BJ (cell line): ENCODE measurements at regions not wholly inside any gene's neighbourhood (a gene's known extent, or its start where the extent isn't known, plus 50 kb on each side); places are given as distances from the start of the nearest gene placed in this dataset.

ENCODE experiments used
- CTCF ChIA-PET: fragments of 350-600 bp; formaldehyde crosslinking; extraction: SDS; loops from one replicate; lab custom pipeline; 2021; ENCODE audit warnings: antibody characterized with exemption, inconsistent platforms; lab: Yijun Ruan, JAX
- POLR2A ChIA-PET: fragments of 300-600 bp; sonication (Branson Sonifier 250); formaldehyde crosslinking; extraction: SDS; loops from one replicate; lab custom pipeline; 2021; ENCODE audit warnings: antibody characterized with exemption; lab: Charles Lee
- DNase-seq: peaks from one replicate; pipeline ENCODE4 v3.0.0-alpha.2; 2011; ENCODE audit warnings: low read depth
- H3K27me3 ChIP-seq: 2 replicates; pipeline ENCODE4 v1.6.0; 2011; ENCODE audit warnings: low read length; ENCODE audit not compliant: control insufficient read depth, insufficient read depth
- H3K36me3 ChIP-seq: 2 replicates; pipeline ENCODE4 v1.5.1; 2011; ENCODE audit warnings: low read length; ENCODE audit not compliant: control insufficient read depth, insufficient read depth
- H3K4me3 ChIP-seq: 2 replicates; pipeline ENCODE4 v1.5.1; 2011; ENCODE audit warnings: low read depth, mild to moderate bottlenecking, control low read depth, low read length
- TF ChIP-seq, protein P1 (sequence below): IDR thresholded peaks from 2 replicates; pipeline ENCODE4 v1.5.1; 2011; ENCODE audit warnings: low read depth, mild to moderate bottlenecking, control low read depth, inconsistent platforms, low read length, moderate library complexity; ENCODE audit not compliant: insufficient read depth

DNA sequence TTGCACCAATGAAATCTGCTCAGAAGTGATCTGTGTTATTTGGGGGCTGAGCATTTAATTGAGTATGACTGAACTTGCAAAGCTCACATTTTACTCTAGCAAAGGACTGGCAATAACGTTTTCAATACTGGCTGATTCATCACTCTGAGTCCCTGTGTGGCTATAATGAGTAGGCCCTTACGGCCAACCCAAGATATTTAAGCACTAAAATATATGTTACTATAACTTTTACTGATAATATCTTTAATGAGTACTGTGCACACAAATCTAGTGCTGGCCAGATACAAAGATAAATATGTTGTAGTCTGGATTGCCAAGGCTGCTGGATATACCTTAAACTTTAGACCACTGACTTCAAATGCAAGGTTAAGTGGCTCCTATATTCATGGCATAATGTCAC, 436.4 kb upstream of the KCNMB2 start:
- Histone ChIP-seq H3K36me3 (no peaks in the 10 kb centered on the region), H3K27me3 (no peaks in the 10 kb centered on the region), H3K4me3 (no peak overlapping the region)
- no peak for DNase-seq
- ChIA-PET CTCF (no interaction called here), POLR2A (no interaction called here)
- TF ChIP-seq, protein P1, sequence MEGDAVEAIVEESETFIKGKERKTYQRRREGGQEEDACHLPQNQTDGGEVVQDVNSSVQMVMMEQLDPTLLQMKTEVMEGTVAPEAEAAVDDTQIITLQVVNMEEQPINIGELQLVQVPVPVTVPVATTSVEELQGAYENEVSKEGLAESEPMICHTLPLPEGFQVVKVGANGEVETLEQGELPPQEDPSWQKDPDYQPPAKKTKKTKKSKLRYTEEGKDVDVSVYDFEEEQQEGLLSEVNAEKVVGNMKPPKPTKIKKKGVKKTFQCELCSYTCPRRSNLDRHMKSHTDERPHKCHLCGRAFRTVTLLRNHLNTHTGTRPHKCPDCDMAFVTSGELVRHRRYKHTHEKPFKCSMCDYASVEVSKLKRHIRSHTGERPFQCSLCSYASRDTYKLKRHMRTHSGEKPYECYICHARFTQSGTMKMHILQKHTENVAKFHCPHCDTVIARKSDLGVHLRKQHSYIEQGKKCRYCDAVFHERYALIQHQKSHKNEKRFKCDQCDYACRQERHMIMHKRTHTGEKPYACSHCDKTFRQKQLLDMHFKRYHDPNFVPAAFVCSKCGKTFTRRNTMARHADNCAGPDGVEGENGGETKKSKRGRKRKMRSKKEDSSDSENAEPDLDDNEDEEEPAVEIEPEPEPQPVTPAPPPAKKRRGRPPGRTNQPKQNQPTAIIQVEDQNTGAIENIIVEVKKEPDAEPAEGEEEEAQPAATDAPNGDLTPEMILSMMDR: no peak

DNA sequence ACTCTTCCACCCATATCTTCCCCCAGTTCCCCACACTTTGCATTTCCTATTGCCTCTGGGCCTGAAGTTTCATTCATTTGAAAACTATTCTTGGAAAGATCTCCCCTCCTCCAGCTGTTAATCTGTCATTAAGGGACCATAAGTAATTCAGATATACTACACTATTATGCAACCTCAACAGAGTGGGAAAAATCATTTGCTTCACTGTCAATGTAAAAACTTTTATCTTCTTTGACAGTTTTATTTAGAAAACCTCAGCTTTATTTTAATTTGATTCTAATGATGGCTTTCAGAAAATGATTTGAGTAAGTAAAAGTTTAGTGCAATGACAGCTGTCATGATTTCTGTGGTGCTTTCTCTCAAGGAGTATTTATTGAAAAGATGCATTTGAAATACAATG, 435.3 kb upstream of the KCNMB2 start:
- POLR2A ChIA-PET: no interaction called here
- no peak overlapping the region for H3K4me3 ChIP-seq
- H3K36me3 ChIP-seq: no peaks in the 10 kb centered on the region
- no peaks in the 10 kb centered on the region for H3K27me3 ChIP-seq
- TF ChIP-seq, protein P1: no peak
- CTCF ChIA-PET: interaction anchor here (0.9 kb wide), 1 partner anchor 16 kb away, joined by 4 read pairs; no protein-coding TSS in a partner anchor
- DNase-seq: no peak

DNA sequence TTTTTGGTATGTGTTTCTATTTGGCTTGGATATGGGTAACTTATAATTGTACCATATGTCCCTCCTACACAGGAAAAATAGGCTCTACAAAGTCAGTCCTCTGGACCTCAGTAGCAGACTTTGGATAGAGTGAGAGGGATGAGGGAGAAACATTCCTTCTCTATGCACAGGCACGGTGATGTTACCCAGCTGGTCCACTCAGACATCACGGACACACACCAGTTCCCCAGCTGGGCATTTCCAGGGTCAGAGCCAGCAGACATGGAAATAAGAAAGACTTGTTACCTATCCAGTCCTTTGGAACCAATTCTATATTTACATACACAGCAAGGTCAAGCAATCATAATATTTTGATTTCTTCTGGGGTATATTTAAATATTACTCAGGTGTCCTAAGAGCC, 433.1 kb upstream of the KCNMB2 start:
- no peak for DNase-seq
- POLR2A ChIA-PET: no interaction called here
- H3K27me3 ChIP-seq: no peaks in the 10 kb centered on the region
- CTCF ChIA-PET: interaction anchor here (1.0 kb wide), 1 partner anchor 19 kb away, joined by 3 read pairs; no protein-coding TSS in a partner anchor
- H3K36me3 ChIP-seq: no peaks in the 10 kb centered on the region
- H3K4me3 ChIP-seq: no peak overlapping the region
- TF ChIP-seq, protein P1: no peak

DNA sequence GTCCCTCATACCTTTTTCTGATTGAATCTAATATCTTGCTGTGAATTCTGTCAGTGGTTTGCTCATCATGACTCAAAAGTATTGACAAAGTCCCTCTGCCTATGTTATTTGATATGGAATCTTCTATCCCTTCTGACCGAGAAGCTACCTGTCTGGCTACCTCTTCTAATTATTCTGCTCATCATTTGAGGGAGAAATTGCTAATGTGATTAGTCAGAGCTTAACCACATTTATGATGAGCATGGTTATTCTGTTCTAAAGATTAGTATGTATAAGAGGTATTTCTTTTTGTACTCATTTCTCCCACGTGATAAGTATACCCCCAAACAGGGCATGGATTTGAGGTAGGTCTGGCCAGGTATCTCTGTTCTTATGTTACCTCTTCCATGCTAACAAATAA, 428.4 kb upstream of the KCNMB2 start:
- ChIA-PET CTCF (interaction anchor here (1.0 kb wide), 1 partner anchor 12 kb away, joined by 4 read pairs; no protein-coding TSS in a partner anchor), POLR2A (no interaction called here)
- H3K27me3 ChIP-seq: no peaks in the 10 kb centered on the region
- no peak for DNase-seq
- no peaks in the 10 kb centered on the region for H3K36me3 ChIP-seq
- TF ChIP-seq, protein P1: no peak
- H3K4me3 ChIP-seq: no peak overlapping the region

DNA sequence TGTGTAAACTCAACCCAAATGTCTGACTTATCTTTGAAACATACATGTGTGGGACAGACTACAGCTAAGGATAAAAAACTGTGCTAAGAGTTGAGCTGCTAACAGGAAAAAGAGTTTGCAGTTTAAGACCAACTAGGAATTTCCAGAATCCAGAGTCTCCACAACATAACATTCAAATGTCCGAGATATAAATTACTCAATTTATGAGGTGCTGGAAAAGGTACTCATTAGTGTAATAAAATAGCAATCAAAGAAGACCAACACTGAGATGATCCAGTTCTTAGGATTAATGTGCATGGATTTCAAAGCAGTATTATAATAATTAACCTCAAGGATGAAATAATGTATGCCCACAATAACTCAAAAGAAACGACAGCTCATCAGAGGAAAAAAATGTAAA, 426.5 kb upstream of the KCNMB2 start:
- no peaks in the 10 kb centered on the region for H3K27me3 ChIP-seq
- no peak for DNase-seq
- POLR2A ChIA-PET: interaction anchor here (0.6 kb wide), 1 partner anchor 11 kb away, joined by 3 read pairs; no protein-coding TSS in a partner anchor
- no peak overlapping the region for H3K4me3 ChIP-seq
- CTCF ChIA-PET: no interaction called here
- TF ChIP-seq, protein P1: no peak
- H3K36me3 ChIP-seq: no peaks in the 10 kb centered on the region
